Motor neuron (in vitro differentiated cells): ENCODE measurements at regions not wholly inside any gene's neighbourhood (a gene's known extent, or its start where the extent isn't known, plus 50 kb on each side); places are given as distances from the start of the nearest gene placed in this dataset.
"Not testable (repeated sequence)": the region's sequence is repeated elsewhere in the genome, so short reads cannot be mapped to it uniquely, and the experiment has no call there.

ENCODE experiments used
- ATAC-seq, 8 experiments: fragments of 200-7000 bp; cut with Tn5 transposase; replicated peaks in 6 of 8; 2 replicates each; pipeline ENCODE4 v1.8.0; 2021; ENCODE audit warnings: mild to moderate bottlenecking in 8 of 8, moderate library complexity in 8 of 8
- H3K27ac ChIP-seq, 2 donors: fragments of 250-450 bp; sonication (Bioruptor Pico); 2 replicates each; pipeline ENCODE4 v1.9.0; 2021; ENCODE audit warnings: antibody characterized with exemption in 2 of 2, mild to moderate bottlenecking in 2 of 2, moderate library complexity in 1 of 2
- H3K4me1 ChIP-seq, 2 donors: fragments of 250-450 bp; sonication (Bioruptor Pico); replicated peaks in 1 of 2; 2 replicates each; pipeline ENCODE4 v1.6.1; 2021; ENCODE audit warnings: antibody characterized with exemption in 2 of 2, mild to moderate bottlenecking in 2 of 2, moderate library complexity in 1 of 2
- H3K4me3 ChIP-seq, 5 donors: fragments of 250-450 bp; sonication (Bioruptor Pico); 2 replicates each; pipeline ENCODE4 v1.9.0; 2021; ENCODE audit warnings: antibody characterized with exemption in 5 of 5, mild to moderate bottlenecking in 5 of 5, moderate library complexity in 4 of 5
- WGBS, 10 experiments: fragments of 450-650 bp; shearing (Covaris generic); methylation state at CpG; one replicate each; pipeline ENCODE4 v1.0.0; 2022; 5-methylcytosine and 5-hydroxymethylcytosine counted together
- in situ Hi-C, 9 experiments: fragments of 400-800 bp; cut with MboI; loops; one replicate each; pipeline ENCODE4 v1.15.0; 2021; ENCODE audit warnings: low sequenced_read_pairs in 9 of 9, low pct_unique_long_range_greater_than_20kb in 2 of 9; ENCODE audit not compliant: unreplicated experiment in 9 of 9

GRCh38 chr19:31863122-31863521 is 482.3 kb upstream of the ZNF507 start:
- Histone ChIP-seq H3K27ac (no peak overlapping the region), H3K4me3 (no peak overlapping the region), H3K4me1 (no peaks in the 10 kb centered on the region)
- ATAC-seq, result no peak
- WGBS, 10 experiments, result 0 to 71% (median 52%) methylated on average over 3 of the region's 3 CpGs
- in situ Hi-C loops, result no loop called here

- no peak for ATAC-seq
- no peak overlapping the region for H3K4me3 ChIP-seq
- no peak overlapping the region for H3K27ac ChIP-seq
- peaks cover 0 to 3% of the 10 kb centered on the region in 2 donors for H3K4me1 ChIP-seq
- in situ Hi-C loops, result no loop called here
- 15 to 100% (median 82%) methylated on average over 1 to 4 of the region's 4 CpGs for WGBS, 10 experiments
Observed at GRCh38 chr19:31874313-31874712, 471.1 kb upstream of the ZNF507 start.

GRCh38 chr19:31875591-31875990 is 469.8 kb upstream of the ZNF507 start:
- Histone ChIP-seq H3K4me1 (peaks cover 5 to 10% of the 10 kb centered on the region in 2 donors), H3K4me3 (no peak overlapping the region), H3K27ac (no peak overlapping the region)
- WGBS, 10 experiments, result 49 to 100% (median 83%) methylated on average over 2 to 12 of the region's 16 CpGs; no CpG with 5 or more reads in 1 of the 10 experiments
- in situ Hi-C loops, result no loop called here
- ATAC-seq, result no peak

GRCh38 chr19:31880283-31880682 is 465.1 kb upstream of the ZNF507 start:
- 0 to 71% (median 30%) methylated on average over 1 to 2 of the region's 2 CpGs; no CpG with 5 or more reads in 4 of the 10 experiments for whole genome bisulfite sequencing, 10 experiments
- in situ Hi-C loops, result no loop called here
- no peak overlapping the region for H3K4me3 ChIP-seq
- H3K4me1 ChIP-seq, result peaks cover 20 to 30% of the 10 kb centered on the region in 2 donors
- peak in 1 of 8 experiments; percentile 43 for ATAC-seq
- H3K27ac ChIP-seq, result no peak overlapping the region

- no peak for ATAC-seq
Observed at GRCh38 chr19:31881988-31882387, 463.4 kb upstream of the ZNF507 start.

GRCh38 chr19:31882709-31883108 is 462.7 kb upstream of the ZNF507 start:
- 14 to 100% (median 77%) methylated on average over 1 to 2 of the region's 2 CpGs; no CpG with 5 or more reads in 4 of the 10 experiments for WGBS, 10 experiments
- no peak for ATAC-seq

More at GRCh38 chr19:31881988-31882387, 463.4 kb upstream of the ZNF507 start:
- Histone ChIP-seq H3K27ac (no peak overlapping the region), H3K4me3 (no peak overlapping the region), H3K4me1 (peaks cover 28 to 39% of the 10 kb centered on the region in 2 donors)
- 33 to 100% (median 86%) methylated on average over 1 to 5 of the region's 7 CpGs; no CpG with 5 or more reads in 5 of the 10 experiments for WGBS, 10 experiments
- in situ Hi-C loops, result no loop called here

GRCh38 chr19:31883296-31883990 is 462.0 kb upstream of the ZNF507 start:
- Histone ChIP-seq H3K27ac (no peak overlapping the region), H3K4me3 (no peak overlapping the region), H3K4me1 (peaks cover 31 to 39% of the 10 kb centered on the region in 2 donors)
- ATAC-seq, result peak in 5 of 8 experiments; percentile 93 to 97 (median 96)
- WGBS, 10 experiments, result 10 to 80% (median 69%) methylated on average over 2 to 11 of the region's 17 CpGs; no CpG with 5 or more reads in 2 of the 10 experiments
- in situ Hi-C loops, result no loop called here

More at GRCh38 chr19:31882709-31883108, 462.7 kb upstream of the ZNF507 start:
- Histone ChIP-seq H3K27ac (no peak overlapping the region), H3K4me1 (peaks cover 31 to 39% of the 10 kb centered on the region in 2 donors), H3K4me3 (no peak overlapping the region)
- in situ Hi-C loops, result no loop called here

- in situ Hi-C loops, result no loop called here
- Histone ChIP-seq H3K27ac (no peak overlapping the region), H3K4me1 (peaks cover 32 to 39% of the 10 kb centered on the region in 2 donors), H3K4me3 (no peak overlapping the region)
- no peak for ATAC-seq
- WGBS, 10 experiments, result 0 to 88% (median 86%) methylated on average over 1 to 5 of the region's 8 CpGs; no CpG with 5 or more reads in 3 of the 10 experiments
Observed at GRCh38 chr19:31885280-31885853, 460.0 kb upstream of the ZNF507 start.

- Histone ChIP-seq H3K4me1 (peaks cover 22 to 26% of the 10 kb centered on the region in 2 donors), H3K27ac (no peak overlapping the region), H3K4me3 (no peak overlapping the region)
- ATAC-seq, result peak in 5 of 8 experiments; percentile 98 to 99 (median 99)
- in situ Hi-C loops, result no loop called here
- WGBS, 10 experiments, result 0 to 100% (median 75%) methylated on average over 1 to 7 of the region's 9 CpGs; no CpG with 5 or more reads in 3 of the 10 experiments
Observed at GRCh38 chr19:31890230-31890629, 455.2 kb upstream of the ZNF507 start.

GRCh38 chr19:31892060-31892459 is 453.4 kb upstream of the ZNF507 start:
- no peak for ATAC-seq

GRCh38 chr19:31893491-31893890 is 451.9 kb upstream of the ZNF507 start:
- H3K27ac ChIP-seq, H3K4me3 ChIP-seq, ATAC-seq, in situ Hi-C loops: not testable (repeated sequence)
- 6 to 94% (median 56%) methylated on average over 1 to 4 of the region's 4 CpGs; no CpG with 5 or more reads in 1 of the 10 experiments for WGBS, 10 experiments
- peaks cover 10 to 16% of the 10 kb centered on the region in 2 donors for H3K4me1 ChIP-seq

More at GRCh38 chr19:31892060-31892459, 453.4 kb upstream of the ZNF507 start:
- Histone ChIP-seq H3K4me3 (no peak overlapping the region), H3K4me1 (peaks cover 14 to 16% of the 10 kb centered on the region in 2 donors), H3K27ac (no peak overlapping the region)
- in situ Hi-C loops, result no loop called here
- WGBS, 10 experiments, result 0 to 64% (median 39%) methylated on average over 1 to 2 of the region's 2 CpGs; no CpG with 5 or more reads in 4 of the 10 experiments

- Histone ChIP-seq H3K4me3 (no peak overlapping the region), H3K4me1 (peaks cover 10 to 16% of the 10 kb centered on the region in 2 donors), H3K27ac (no peak overlapping the region)
- ATAC-seq, result no peak
- WGBS, 10 experiments, result 86% methylated on average over 1 of the region's 1 CpG; no CpG with 5 or more reads in 9 of the 10 experiments
- in situ Hi-C loops, result no loop called here
Observed at GRCh38 chr19:31894451-31894850, 451.0 kb upstream of the ZNF507 start.

- 0 to 100% (median 81%) methylated on average over 1 to 3 of the region's 3 CpGs; no CpG with 5 or more reads in 6 of the 10 experiments for WGBS, 10 experiments
- Histone ChIP-seq H3K4me3 (no peak overlapping the region), H3K4me1 (no peaks in the 10 kb centered on the region), H3K27ac (no peak overlapping the region)
- in situ Hi-C loops, result no loop called here
- no peak for ATAC-seq
Observed at GRCh38 chr19:31897292-31897691, 448.1 kb upstream of the ZNF507 start.
